ENCODE measurements at regions not wholly inside any gene's neighbourhood (a gene's known extent, or its start where the extent isn't known, plus 50 kb on each side); places are given as distances from the start of the nearest gene placed in this dataset.

DNA sequence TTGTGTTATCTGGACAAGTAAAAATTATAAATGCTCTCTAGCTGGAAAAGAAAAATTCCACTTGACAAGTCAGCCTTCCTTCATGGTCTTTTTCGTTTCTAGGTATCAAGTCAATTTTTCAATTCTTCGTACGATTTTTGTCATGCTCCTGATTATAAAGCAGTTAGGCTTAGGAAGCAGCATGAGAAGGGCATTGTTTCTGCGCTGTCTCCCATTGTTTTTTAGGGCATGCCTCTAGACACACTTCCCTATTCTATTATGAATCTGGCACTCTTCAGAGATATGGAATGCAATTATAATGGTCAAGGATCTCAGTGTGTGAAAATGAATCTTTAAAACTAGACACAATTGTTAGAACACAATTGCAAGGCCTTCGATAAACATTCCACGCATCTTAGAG is 164.1 kb upstream of the FAT1 start:
- FAIRE-seq = no peak
- TF ChIP-seq, protein P1, sequence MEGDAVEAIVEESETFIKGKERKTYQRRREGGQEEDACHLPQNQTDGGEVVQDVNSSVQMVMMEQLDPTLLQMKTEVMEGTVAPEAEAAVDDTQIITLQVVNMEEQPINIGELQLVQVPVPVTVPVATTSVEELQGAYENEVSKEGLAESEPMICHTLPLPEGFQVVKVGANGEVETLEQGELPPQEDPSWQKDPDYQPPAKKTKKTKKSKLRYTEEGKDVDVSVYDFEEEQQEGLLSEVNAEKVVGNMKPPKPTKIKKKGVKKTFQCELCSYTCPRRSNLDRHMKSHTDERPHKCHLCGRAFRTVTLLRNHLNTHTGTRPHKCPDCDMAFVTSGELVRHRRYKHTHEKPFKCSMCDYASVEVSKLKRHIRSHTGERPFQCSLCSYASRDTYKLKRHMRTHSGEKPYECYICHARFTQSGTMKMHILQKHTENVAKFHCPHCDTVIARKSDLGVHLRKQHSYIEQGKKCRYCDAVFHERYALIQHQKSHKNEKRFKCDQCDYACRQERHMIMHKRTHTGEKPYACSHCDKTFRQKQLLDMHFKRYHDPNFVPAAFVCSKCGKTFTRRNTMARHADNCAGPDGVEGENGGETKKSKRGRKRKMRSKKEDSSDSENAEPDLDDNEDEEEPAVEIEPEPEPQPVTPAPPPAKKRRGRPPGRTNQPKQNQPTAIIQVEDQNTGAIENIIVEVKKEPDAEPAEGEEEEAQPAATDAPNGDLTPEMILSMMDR (IDR thresholded peaks at IDR 0.05; ENCODE audit: insufficient read depth, missing control alignments) = no peak
- no peak for DNase-seq (ENCODE audit: insufficient read length, low spot score)

DNA sequence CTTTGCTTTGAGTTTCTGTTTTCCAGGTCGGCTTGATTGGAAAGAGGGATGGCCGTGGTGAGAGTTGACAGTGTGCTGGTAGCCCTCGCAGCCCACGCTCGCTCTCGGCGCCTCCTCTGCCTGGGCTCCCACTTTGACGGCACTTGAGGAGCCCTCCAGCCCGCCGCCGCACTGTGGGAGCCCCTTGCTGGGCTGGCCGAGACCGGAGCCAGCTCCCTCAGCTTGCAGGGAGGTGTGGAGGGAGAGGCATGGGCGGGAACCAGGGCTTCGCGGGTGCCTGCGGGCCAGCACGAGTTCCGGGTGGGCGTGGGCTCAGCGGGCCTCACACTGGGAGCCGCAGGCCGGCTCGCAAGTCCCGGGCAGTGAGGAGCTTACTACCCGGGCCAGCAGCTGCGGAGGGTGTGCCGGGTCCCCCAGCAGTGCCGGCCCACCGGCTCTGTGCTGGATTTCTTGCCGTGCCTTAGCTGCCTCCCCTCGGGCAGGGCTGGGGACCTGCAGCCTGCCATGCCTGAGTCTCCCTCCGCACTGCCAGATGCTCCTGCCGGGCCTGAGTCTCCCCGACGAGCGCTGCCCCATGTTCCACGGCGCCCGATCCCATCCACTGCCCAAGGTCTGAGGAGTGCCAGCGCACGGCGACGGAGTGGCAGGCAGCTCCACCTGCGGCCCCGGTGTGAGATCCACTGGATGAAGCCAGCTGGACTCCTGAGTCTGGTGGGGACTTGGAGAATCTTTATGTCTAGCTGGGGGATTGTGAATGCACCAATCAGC is 166.4 kb upstream of the FAT1 start:
- no peak for FAIRE-seq
- TF ChIP-seq, protein P1 (IDR thresholded peaks at IDR 0.05; ENCODE audit: insufficient read depth, missing control alignments) = no peak

DNA sequence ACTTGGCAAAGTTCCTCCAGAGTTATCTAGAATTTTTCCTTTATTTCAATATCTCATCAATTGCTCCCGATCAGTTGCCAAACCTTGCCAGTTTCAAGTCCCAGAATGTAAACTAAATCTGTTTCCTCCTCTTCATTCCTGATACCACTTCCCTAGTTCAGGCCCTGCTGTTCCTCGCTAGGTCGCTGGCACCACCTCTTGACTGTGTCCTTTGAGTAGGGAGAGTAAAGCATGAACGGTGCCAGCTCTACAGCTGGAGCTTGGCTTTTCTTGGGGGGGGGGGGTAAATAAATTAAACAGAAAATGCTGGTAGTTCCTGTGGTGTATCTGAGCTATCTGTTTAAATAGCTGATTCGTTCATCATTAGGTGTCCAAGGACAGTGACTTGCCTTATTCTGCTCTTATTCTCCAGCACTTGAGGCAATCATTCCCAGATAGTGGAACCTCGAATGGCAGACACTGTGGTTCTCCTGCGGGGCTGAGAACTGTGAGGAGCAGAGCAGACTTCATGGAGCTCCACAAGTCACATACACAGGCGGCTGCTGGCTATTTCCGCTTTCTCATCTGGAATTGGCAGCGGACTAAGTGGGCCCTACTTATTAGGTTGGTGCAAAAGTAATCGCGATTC is 168.3 kb upstream of the FAT1 start:
- FAIRE-seq = no peak
- TF ChIP-seq, protein P1 (IDR thresholded peaks at IDR 0.05; ENCODE audit: insufficient read depth, missing control alignments) = no peak
- no peak for DNase-seq (ENCODE audit: insufficient read length, low spot score)

More for the DNA sequence above, 166.4 kb upstream of the FAT1 start:
- no peak for DNase-seq (ENCODE audit: insufficient read length, low spot score)

DNA sequence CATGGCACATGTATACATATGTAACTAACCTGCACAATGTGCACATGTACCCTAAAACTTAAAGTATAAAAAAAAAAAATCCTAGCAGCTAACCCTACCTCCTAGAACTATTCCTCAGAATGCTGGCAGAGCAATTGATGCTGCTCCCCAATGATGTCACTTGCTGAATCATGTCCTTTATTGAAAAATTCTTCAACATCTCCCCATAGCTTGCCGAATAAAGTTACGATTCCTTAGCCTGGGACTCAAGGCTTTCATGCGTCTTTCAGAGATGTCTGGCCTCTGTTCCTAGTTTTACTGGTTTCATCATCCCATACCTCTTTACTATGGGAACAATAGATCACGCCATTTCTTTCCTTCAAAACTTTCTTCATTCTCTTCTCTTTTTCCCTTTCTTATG is 174.7 kb upstream of the FAT1 start:
- TF ChIP-seq, protein P1 (IDR thresholded peaks at IDR 0.05; ENCODE audit: insufficient read depth, missing control alignments) = no peak
- FAIRE-seq (no peak), DNase-seq (ENCODE audit: insufficient read length, low spot score) (no peak)

DNA sequence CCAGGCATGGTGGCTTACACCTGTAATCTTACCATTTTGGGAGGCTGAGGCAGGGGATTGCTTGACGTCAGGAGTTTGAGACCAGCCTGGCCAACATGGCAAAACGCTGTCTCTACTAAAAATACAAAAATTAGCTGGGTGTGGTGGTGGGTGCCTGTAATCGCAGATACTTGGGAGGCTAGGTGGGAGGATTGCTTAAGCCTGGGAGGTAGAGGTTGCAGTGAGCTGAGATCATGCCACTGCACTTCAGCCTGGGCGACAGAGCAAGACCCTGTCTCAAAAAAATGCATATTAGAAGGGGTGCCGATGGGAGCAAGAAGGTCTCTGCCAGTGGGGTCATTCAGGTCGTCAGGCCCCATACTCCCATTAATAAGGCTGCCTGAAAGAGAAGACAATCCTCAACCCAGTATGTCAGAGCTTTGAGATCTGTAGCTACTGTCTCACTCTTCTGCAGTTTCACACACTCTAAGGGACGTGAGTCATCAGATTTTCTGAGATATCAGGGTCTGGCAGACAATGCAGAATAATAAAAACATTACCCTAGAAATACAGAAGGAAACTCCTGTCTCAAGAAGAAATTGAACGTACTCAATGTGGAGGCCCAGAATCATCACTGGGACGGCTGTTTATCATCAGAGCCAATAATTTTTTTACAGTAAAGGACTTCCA is 176.7 kb upstream of the FAT1 start:
- FAIRE-seq = no peak
- TF ChIP-seq, protein P1 (IDR thresholded peaks at IDR 0.05; ENCODE audit: insufficient read depth, missing control alignments) = no peak
- DNase-seq (ENCODE audit: insufficient read length, low spot score) = no peak

DNA sequence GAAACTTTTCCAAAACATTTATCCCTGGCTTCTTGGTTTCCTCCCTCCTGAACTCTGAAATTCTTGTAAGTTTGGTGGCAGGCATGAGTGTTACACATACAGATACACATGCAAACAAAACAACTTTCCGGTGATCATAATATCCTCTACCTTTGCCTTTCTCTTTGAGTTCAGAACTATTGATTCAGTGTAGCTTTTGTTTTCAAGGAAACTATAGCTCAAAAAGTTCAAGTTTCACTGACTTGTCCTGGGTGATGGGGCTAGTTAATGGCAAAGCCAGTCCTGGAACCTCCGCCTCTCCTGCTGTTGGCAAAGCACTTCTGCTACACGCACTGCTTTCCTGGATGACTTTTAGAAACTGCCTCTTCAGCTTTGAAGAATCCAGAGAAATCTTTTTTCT is 177.3 kb upstream of the FAT1 start:
- FAIRE-seq = no peak
- no peak for DNase-seq (ENCODE audit: insufficient read length, low spot score)
- TF ChIP-seq, protein P1 (IDR thresholded peaks at IDR 0.05; ENCODE audit: insufficient read depth, missing control alignments) = no peak
